Activated CD4-positive, alpha-beta T cell treated with anti-CD3 and anti-CD28 coated beads, Interleukin-10, Interleukin-2, amounts not matched to agents 100 ng/mL and 50 ng/mL, durations not matched to agents 16 hours and 8 hours (primary cell): ENCODE measurements at regions not wholly inside any gene's neighbourhood (a gene's known extent, or its start where the extent isn't known, plus 50 kb on each side); places are given as distances from the start of the nearest gene placed in this dataset.
A peak's percentile ranks its signal among the peaks of the same experiment; 100 is the strongest.

Source experiments
- DNase-seq: peaks from one replicate; pipeline ENCODE4 v3.0.0-alpha.2; 2020

DNA sequence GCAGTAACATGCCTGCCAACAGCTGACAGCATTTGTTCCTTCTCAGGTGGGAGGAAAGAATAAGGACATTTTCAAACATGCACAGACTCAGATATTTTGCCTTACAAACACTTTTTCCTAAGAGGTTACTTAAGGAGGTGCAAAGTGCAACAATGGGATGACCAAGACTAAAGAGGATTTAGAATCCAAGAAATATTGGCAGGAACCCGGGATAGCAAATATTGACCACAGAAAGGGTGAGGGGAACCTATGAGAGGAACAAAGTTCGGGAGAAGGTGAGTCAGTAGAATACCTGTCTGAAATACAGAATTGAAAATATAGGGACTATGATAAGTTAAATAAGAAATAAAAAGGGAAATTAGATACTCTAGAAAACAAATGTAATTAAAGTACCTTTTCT, 321.9 kb upstream of the EMCN start:
- no peak for DNase-seq

GRCh38 chr4:100838286-100838685, 320.5 kb upstream of the EMCN start:
- no peak for DNase-seq

DNA sequence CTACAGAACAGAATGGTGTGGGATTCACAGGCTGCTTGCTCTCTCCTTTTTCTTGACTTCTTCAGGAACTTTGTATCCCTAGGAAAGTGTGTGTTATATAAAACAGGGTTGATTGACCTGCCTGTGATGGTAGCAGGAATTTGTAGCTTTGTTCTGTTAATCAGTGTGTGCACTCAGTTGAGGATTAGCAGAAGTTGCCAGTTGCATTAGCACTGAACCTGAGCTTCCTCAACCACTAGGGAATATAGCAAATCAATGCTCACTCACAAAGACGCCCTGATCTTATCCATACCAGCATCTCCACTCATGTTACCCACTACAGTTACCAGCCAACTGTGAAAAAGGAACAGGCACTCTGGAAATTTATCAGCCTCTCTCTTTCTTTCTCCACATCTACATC, 319.1 kb upstream of the EMCN start:
- no peak for DNase-seq

DNA sequence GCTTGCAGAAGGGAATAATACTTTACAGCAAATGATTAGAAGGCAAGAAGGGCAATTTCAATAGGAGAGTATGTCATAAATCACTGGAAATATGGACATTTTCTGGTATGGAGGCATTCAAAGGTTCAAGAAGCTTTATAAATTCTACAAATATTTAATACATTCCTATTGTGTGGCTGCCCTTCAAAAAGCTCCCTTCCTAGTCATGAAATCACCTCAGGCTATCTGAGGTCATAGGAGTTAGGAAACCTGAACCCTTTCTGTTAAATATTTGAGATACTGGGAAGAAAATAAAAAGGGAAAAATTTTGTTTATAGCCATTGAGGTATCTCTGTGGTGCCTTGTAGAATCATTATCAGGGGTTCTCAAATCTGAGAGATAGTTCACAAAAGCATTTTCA, 316.8 kb upstream of the EMCN start:
- no peak for DNase-seq

- no peak for DNase-seq
Measured at GRCh38 chr4:100833906-100834305, 316.1 kb upstream of the EMCN start.

DNA sequence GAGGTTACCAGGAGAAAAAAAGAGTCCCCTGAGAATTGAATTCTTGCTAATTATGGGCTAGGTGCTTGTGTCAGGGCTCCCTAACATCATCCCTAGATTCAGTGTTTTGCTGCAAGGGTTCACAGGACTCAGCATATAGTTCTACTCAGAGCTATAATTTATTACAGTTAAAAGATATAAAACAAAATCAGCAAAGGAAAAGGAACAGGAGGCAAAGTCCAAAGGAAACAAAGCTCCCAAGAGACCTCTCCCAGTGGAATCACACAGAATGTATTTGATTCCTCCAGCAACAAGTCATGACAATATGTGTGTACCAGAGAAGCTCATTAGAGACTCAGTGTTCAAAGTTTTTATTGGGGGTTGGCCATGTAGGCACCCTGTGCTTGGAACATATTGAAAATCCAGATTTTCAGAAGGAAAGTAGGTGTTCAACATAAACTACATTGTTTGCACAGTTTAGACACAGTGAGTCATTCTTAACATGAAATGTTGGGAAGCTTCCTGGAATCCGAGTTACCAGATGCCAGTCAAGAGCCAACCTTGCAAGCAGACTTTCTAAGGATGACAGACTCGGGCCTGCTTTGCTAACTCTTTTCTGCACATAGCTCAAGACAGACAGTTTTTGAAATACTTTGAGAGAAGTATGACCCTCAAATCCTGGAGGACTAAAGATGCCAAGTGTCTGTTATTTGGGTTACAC, 311.3 kb upstream of the EMCN start:
- no peak for DNase-seq

DNA sequence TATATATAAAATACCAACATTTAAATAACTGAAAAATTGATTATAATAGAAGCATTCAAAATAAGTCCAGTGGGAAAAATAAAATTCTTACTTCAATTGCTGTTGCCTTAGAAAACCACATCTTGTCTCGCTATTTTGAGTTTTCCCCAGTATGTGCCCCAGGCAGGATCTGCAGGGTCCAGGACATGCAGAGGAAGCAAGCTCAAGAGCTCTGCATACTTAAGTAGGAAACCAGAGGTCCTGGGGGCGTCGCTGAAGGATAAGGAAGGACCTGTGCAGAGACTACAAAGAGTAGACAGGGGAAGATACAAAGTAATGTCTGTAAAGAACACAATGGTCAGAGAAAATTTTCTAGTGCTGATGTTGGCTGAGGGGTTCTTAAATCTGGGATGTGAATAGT, 310.5 kb upstream of the EMCN start:
- DNase-seq, result no peak

- DNase-seq, result no peak
Measured at GRCh38 chr4:100827756-100828155, 309.9 kb upstream of the EMCN start.

GRCh38 chr4:100826808-100827548, 309.2 kb upstream of the EMCN start:
- DNase-seq, result no peak

DNA sequence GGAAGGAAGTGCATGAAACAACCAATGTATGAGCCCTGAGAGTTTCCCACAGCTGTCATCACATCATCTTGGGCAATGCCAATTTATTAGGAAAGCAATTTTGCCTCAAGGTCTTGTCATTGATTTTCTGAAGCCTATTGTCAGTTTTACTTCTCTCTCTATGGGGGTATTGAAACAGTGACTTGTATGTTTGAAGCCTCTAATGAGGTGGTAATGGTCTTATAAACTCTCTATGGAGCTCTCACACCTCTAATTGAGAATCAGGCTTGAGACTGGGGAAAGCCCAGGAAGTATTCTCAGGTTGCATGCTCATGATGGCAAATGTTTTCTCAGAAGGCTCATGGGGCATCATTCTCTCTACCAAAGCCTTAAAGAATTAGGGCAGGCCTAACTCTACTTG, 308.2 kb upstream of the EMCN start:
- no peak for DNase-seq

GRCh38 chr4:100823993-100824323, 306.1 kb upstream of the EMCN start:
- no peak for DNase-seq

GRCh38 chr4:100823066-100823992, 305.5 kb upstream of the EMCN start:
- DNase-seq, result peak; percentile 91

- no peak for DNase-seq
Measured at GRCh38 chr4:100820249-100820648, 302.4 kb upstream of the EMCN start.

GRCh38 chr4:100819505-100819904, 301.7 kb upstream of the EMCN start:
- DNase-seq, result no peak

DNA sequence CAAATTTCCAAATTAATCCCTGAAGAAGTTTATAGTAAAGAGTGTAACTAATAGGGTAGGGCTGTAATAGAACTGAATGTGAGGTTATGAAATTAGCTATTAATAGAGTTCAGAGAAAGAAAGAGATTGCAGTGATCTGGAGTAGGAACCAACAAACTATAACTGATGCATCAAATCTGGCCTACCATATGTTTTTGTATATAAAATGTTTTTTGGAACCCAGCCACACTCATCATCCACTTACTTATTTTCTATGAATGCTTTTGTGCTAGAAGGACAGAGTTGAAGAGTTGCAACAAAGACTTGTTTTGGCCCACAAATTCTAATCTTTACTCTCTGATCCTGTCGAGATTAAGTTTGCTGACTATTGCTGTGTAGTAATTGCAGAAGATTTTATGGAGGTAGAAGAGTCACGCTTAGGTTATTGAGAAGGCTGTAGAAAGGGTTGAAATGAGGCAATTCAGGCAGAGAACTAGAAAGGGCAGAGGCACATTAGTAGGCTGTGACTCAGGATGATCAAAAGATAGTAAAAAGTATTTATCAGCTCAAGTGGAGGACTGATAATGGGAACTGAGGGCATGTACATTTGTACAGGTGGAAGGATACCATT, 298.7 kb upstream of the EMCN start:
- no peak for DNase-seq

DNA sequence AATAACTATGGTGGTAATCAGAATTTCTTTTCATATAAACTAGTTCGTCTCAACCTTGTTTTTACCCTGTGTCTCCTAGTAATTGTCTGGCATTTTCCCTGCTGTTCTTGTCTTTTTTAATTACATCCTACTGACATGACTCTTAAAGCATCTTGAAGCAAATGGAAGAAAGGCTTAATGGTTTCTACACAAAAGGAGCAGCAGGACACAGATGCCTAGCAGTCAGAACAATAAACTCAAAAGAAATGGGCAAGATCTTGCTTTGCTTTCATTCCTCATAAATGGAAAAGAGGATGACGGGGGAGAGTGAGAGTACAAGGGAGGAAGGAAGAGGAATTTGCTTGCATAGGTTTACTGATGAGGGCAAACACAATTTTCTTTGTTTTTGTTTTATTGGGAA, 293.2 kb upstream of the EMCN start:
- DNase-seq, result no peak

- no peak for DNase-seq
Measured at GRCh38 chr4:100809506-100809905, 291.7 kb upstream of the EMCN start.

DNA sequence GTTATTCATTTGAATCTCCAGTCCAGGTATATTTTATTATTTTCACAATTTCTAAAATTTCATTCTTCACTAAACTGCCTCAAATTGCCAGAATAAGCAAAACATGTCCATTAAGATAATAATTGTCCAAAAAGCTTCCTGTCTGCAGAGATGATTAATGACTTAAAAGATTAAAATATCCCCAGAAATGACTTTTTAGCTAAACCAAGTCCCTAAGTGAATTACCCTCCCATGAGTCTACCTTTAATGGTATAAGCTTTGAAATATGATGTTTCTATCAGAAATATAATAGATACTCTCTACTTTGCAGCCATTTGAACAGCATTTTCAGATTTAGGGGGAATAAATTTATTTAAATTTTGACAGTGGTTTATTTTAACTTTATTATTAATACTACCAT, 289.2 kb upstream of the EMCN start:
- DNase-seq, result no peak

GRCh38 chr4:100805538-100805937, 287.7 kb upstream of the EMCN start:
- DNase-seq, result no peak

- no peak for DNase-seq
Measured at GRCh38 chr4:100804576-100805360, 286.9 kb upstream of the EMCN start.

DNA sequence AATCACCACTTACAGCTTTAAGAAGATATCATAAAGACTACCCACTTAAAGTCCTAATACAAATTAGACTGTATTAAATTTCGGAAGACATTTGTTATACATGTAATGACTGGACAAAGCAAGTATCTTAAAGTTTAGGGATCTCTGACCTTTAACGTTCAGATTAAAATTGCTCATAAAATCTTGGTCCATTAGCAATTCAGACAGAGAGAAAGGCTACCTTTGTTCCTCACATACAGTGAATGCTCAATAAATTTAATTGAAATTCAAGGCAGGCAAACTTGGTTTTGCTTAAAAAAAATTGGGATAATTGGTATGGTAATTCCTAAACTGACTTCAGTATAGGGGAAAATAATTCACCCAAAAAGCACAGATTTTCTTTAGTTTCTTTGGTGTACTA, 285.9 kb upstream of the EMCN start:
- no peak for DNase-seq

- no peak for DNase-seq
Measured at GRCh38 chr4:100799761-100800539, 282.1 kb upstream of the EMCN start.
